Endodermal cell (in vitro differentiated cells): ENCODE measurements at regions not wholly inside any gene's neighbourhood (a gene's known extent, or its start where the extent isn't known, plus 50 kb on each side); places are given as distances from the start of the nearest gene placed in this dataset.

Experiments
- DNase-seq: peaks from one replicate; pipeline ENCODE4 v3.0.0-alpha.2; 2017
- H3K27ac ChIP-seq: 2 replicates; pipeline ENCODE4 v1.5.1; 2013; ENCODE audit warnings: mild to moderate bottlenecking, low read depth, low read length, moderate library complexity
- H3K27me3 ChIP-seq: 2 replicates; pipeline ENCODE4 v1.6.1; 2013; ENCODE audit warnings: mild to moderate bottlenecking, low read length, moderate library complexity; ENCODE audit not compliant: insufficient read depth, control insufficient read depth, poor library complexity, severe bottlenecking
- H3K36me3 ChIP-seq: 2 replicates; pipeline ENCODE4 v1.7.0; 2013; ENCODE audit warnings: mild to moderate bottlenecking, low read length, moderate library complexity; ENCODE audit not compliant: control insufficient read depth, insufficient read depth
- H3K4me1 ChIP-seq: one replicate; pipeline ENCODE4 v1.7.0; 2013; ENCODE audit warnings: low read length; ENCODE audit not compliant: control insufficient read depth, insufficient read depth
- H3K4me3 ChIP-seq: 2 replicates; pipeline ENCODE4 v1.5.1; 2013; ENCODE audit warnings: mild to moderate bottlenecking, low read length, moderate library complexity
- H3K9ac ChIP-seq: 2 replicates; pipeline ENCODE4 v1.6.1; 2013; ENCODE audit warnings: mild to moderate bottlenecking, low read length, moderate library complexity; ENCODE audit not compliant: poor library complexity, severe bottlenecking; ENCODE audit errors: extremely low read depth
- H3K9me3 ChIP-seq: 2 replicates; pipeline ENCODE4 v1.6.1; 2013; ENCODE audit warnings: mild to moderate bottlenecking, low read length, moderate library complexity; ENCODE audit not compliant: control insufficient read depth
- H3K27ac Mint-ChIP-seq: 2 replicates; pipeline ENCODE4 v1.8.0; 2020; ENCODE audit warnings: mixed read lengths
- H3K27me3 Mint-ChIP-seq: 2 replicates; pipeline ENCODE4 v1.8.0; 2021; ENCODE audit warnings: mild to moderate bottlenecking, mixed read lengths; ENCODE audit not compliant: insufficient read depth
- H3K36me3 Mint-ChIP-seq: 2 replicates; pipeline ENCODE4 v1.8.0; 2020; ENCODE audit warnings: low read depth, mixed read lengths
- H3K4me1 Mint-ChIP-seq: 2 replicates; pipeline ENCODE4 v1.8.0; 2020; ENCODE audit warnings: mixed read lengths
- H3K4me3 Mint-ChIP-seq: 2 replicates; pipeline ENCODE4 v1.8.0; 2020; ENCODE audit warnings: mild to moderate bottlenecking, moderate library complexity, mixed read lengths
- H3K9me3 Mint-ChIP-seq: 2 replicates; pipeline ENCODE4 v1.8.0; 2020; ENCODE audit warnings: mild to moderate bottlenecking, mixed read lengths
- CTCF ChIP-seq: fragments of 200-600 bp; sonication (generic); conservative IDR thresholded peaks from 2 replicates; pipeline ENCODE4 v1.5.0; 2021; ENCODE audit warnings: antibody characterized with exemption, mild to moderate bottlenecking
- WGBS, 2 experiments: methylation state at CpG; one replicate each; pipeline versions ENCODE4 v1.1.5 to v1.1.7; 2013; ENCODE audit warnings: missing lambda C conversion rate in 2 of 2, mixed read lengths in 1 of 2; ENCODE audit not compliant: insufficient coverage in 1 of 2, insufficient read length in 1 of 2; 5-methylcytosine and 5-hydroxymethylcytosine counted together

GRCh38 chr6:105977934-105978504 lies 108.1 kb upstream of the PRDM1 start:
- Mint-ChIP-seq H3K27ac (no peak overlapping the region), H3K9me3 (peaks cover 6% of the 10 kb centered on the region), H3K4me3 (no peak overlapping the region), H3K27me3 (peaks cover 38% of the 10 kb centered on the region), H3K4me1 (peaks cover 5% of the 10 kb centered on the region), H3K36me3 (no peaks in the 10 kb centered on the region)
- H3K27me3 ChIP-seq = peaks cover 33% of the 10 kb centered on the region
- peaks cover 23% of the 10 kb centered on the region for H3K9me3 ChIP-seq
- DNase-seq = no peak
- no peaks in the 10 kb centered on the region for H3K4me1 ChIP-seq
- H3K36me3 ChIP-seq = no peaks in the 10 kb centered on the region
- H3K4me3 ChIP-seq = no peak overlapping the region
- no peak overlapping the region for H3K27ac ChIP-seq
- no peak overlapping the region for H3K9ac ChIP-seq
- no peak for TF ChIP-seq CTCF
- WGBS, 2 experiments = 93 to 100% methylated on average over 2 to 3 of the region's 4 CpGs

- H3K9ac ChIP-seq = no peak overlapping the region
- peaks cover 7% of the 10 kb centered on the region for H3K27me3 ChIP-seq
- peaks cover 24% of the 10 kb centered on the region for H3K9me3 ChIP-seq
- no peak overlapping the region for H3K4me3 ChIP-seq
- no peaks in the 10 kb centered on the region for H3K36me3 ChIP-seq
- H3K4me3 Mint-ChIP-seq = no peak overlapping the region
- H3K4me1 ChIP-seq = no peaks in the 10 kb centered on the region
- H3K36me3 Mint-ChIP-seq = peaks cover 4% of the 10 kb centered on the region
- no peak overlapping the region for H3K27ac ChIP-seq
- TF ChIP-seq CTCF = no peak
- 90 to 100% methylated on average over 1 to 2 of the region's 2 CpGs for WGBS, 2 experiments
- no peak for DNase-seq
- no peaks in the 10 kb centered on the region for H3K4me1 Mint-ChIP-seq
- H3K27ac Mint-ChIP-seq = no peak overlapping the region
- peaks cover 18% of the 10 kb centered on the region for H3K9me3 Mint-ChIP-seq
- peaks cover 9% of the 10 kb centered on the region for H3K27me3 Mint-ChIP-seq
Measured at GRCh38 chr6:105974986-105975385, 111.2 kb upstream of the PRDM1 start.

- no peaks in the 10 kb centered on the region for H3K36me3 ChIP-seq
- H3K4me3 ChIP-seq = peak overlapping the region; percentile 13
- no peaks in the 10 kb centered on the region for H3K4me1 Mint-ChIP-seq
- H3K9ac ChIP-seq = no peak overlapping the region
- no peaks in the 10 kb centered on the region for H3K27me3 Mint-ChIP-seq
- no peaks in the 10 kb centered on the region for H3K4me1 ChIP-seq
- H3K9me3 Mint-ChIP-seq = peaks cover 19% of the 10 kb centered on the region
- H3K4me3 Mint-ChIP-seq = no peak overlapping the region
- 86 to 93% methylated on average over 1 of the region's 1 CpG for WGBS, 2 experiments
- DNase-seq = no peak
- no peak for TF ChIP-seq CTCF
- H3K9me3 ChIP-seq = peaks cover 34% of the 10 kb centered on the region
- H3K27ac ChIP-seq = no peak overlapping the region
- no peaks in the 10 kb centered on the region for H3K27me3 ChIP-seq
- H3K36me3 Mint-ChIP-seq = peaks cover 4% of the 10 kb centered on the region
- no peak overlapping the region for H3K27ac Mint-ChIP-seq
Measured at GRCh38 chr6:105972440-105972839, 113.7 kb upstream of the PRDM1 start.
